Dendritic cell treated with granulocyte-macrophage colony-stimulating factor and Interleukin-4, amounts not matched to agents 40 ng/mL and 50 ng/mL, for 4 days (primary cell): ENCODE measurements at regions not wholly inside any gene's neighbourhood (a gene's known extent, or its start where the extent isn't known, plus 50 kb on each side); places are given as distances from the start of the nearest gene placed in this dataset.
"Not testable (repeated sequence)": the region's sequence is repeated elsewhere in the genome, so short reads cannot be mapped to it uniquely, and the experiment has no call there.

Experiments used
- H3K27ac Mint-ChIP-seq: one replicate; pipeline ENCODE4 v1.8.0; 2022; ENCODE audit warnings: mild to moderate bottlenecking, mixed read lengths
- H3K27me3 Mint-ChIP-seq: one replicate; pipeline ENCODE4 v1.8.0; 2022; ENCODE audit warnings: mild to moderate bottlenecking, mixed read lengths
- H3K36me3 Mint-ChIP-seq: one replicate; pipeline ENCODE4 v1.8.0; 2022; ENCODE audit warnings: low read depth, mixed read lengths
- H3K4me1 Mint-ChIP-seq: one replicate; pipeline ENCODE4 v1.8.0; 2022; ENCODE audit warnings: low read depth, mixed read lengths
- H3K4me3 Mint-ChIP-seq: one replicate; pipeline ENCODE4 v1.8.0; 2022; ENCODE audit warnings: mild to moderate bottlenecking, moderate library complexity, mixed read lengths
- H3K9me3 Mint-ChIP-seq: one replicate; pipeline ENCODE4 v1.8.0; 2022; ENCODE audit warnings: mixed read lengths
- intact Hi-C: fragments of 100-400 bp; cut with micrococcal nuclease; formaldehyde crosslinking; loops from one replicate; pipeline ENCODE4 v1.15.0; 2022

DNA sequence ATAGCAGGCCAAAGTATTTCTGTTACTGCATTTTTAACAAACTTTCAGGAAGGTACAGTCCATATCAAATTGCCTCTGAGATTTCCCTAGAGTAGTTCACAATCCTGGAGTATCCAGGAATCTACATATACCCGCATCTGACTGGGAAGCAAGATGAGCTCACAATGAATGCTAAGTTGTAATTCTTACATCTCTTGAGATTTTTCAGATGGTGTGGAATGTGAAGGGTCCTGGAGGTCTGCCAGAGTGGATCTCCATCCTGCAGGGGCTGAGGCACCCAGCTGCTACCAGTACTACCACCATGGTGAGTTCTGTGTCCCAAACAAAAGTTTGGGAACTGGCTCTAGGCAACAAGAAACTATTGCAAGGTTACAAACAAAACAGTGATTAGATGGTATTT is 156.7 kb upstream of the CCDC54 start:
- H3K4me1 Mint-ChIP-seq: no peaks in the 10 kb centered on the region
- no peaks in the 10 kb centered on the region for H3K27me3 Mint-ChIP-seq
- H3K36me3 Mint-ChIP-seq: no peaks in the 10 kb centered on the region
- H3K9me3 Mint-ChIP-seq: no peaks in the 10 kb centered on the region
- H3K27ac Mint-ChIP-seq: no peak overlapping the region
- intact Hi-C loops: no loop called here
- no peak overlapping the region for H3K4me3 Mint-ChIP-seq

DNA sequence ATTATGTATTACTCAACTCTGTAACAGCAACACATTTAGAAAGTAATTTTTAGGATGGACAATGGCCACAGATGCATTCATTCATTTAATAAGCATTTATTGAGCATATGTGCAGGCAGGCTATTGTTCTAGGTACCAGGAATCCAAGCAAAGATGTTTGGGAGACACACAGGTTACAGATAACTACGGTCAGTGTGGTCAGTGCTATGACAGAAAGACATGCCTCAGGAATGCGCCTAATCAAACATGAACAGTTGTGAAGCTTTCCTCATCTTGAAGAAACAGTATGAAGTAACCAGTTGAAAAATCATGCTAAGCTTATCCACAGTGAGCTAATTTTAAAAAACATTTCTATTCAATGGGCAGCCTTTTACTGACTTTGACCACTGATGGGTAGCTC is 155.4 kb upstream of the CCDC54 start:
- intact Hi-C loops: no loop called here
- Mint-ChIP-seq H3K27me3 (no peaks in the 10 kb centered on the region), H3K4me1 (no peaks in the 10 kb centered on the region), H3K9me3 (no peaks in the 10 kb centered on the region), H3K4me3 (no peak overlapping the region), H3K27ac (no peak overlapping the region), H3K36me3 (no peaks in the 10 kb centered on the region)

DNA sequence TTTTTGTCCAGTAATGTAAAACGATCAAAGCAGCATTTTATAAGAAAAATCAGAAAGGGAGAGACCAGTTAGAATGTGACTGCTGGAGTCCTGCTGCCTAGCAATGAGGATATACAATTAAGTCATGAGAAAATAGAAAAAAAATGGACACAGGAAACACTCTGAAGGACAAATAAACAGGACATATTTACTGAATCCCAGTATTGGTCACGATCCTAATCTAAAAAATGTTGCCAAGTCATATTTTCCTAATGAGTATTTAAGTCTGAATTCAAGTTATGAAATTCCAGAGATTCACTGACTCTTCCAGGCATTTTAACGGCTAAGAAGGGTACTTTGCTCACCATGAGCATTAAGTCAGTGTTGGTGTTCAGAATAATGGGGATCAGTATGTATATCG is 154.3 kb upstream of the CCDC54 start:
- H3K27me3 Mint-ChIP-seq: no peaks in the 10 kb centered on the region
- intact Hi-C loops: no loop called here
- no peaks in the 10 kb centered on the region for H3K4me1 Mint-ChIP-seq
- no peaks in the 10 kb centered on the region for H3K9me3 Mint-ChIP-seq
- no peak overlapping the region for H3K27ac Mint-ChIP-seq
- no peak overlapping the region for H3K4me3 Mint-ChIP-seq
- H3K36me3 Mint-ChIP-seq: no peaks in the 10 kb centered on the region

DNA sequence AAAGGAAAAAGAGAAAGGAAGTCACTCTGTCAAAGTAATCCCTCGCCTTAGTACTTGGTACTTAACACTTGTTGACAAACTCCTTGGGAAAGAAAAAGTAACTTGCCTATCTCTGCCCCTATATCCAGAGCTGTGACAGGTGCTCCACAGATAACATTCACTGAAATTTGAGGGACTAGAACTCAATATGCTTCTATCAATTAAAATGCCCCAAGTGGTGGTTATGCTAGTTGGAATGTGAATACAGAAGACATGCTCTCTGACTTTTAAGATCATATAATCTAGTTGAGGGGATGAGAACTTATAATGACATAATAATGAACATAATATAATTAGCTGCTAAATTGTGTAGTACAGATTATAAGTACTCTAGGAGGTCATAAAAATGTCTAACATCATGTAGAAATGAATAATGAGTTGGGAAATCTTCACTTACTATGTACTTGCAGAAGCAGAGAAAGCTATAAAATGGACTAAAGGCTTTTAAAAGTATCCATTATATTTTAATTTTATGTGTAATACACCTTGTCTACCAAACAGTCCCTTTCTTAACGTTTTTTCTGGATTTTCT is 153.1 kb upstream of the CCDC54 start:
- H3K36me3 Mint-ChIP-seq: no peaks in the 10 kb centered on the region

DNA sequence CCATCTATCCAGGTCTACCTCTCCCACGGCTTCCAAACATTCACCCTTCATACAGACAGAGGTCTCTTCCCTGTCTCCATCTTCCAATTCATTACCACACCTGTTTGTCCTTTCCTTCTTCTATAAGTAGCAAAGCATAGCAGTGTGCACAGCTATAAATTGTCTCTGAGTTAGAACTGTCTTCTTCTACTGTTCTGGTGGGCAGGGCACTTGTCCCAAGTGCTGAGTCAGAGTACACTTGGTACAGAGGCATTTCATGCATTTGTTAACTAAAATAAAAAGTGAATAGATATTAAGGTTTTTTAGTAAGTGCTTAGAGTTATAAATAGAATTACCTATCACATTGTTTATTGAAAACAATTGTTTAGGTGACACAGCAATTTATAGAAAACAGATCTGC is 150.1 kb upstream of the CCDC54 start:
- Mint-ChIP-seq H3K27me3 (no peaks in the 10 kb centered on the region), H3K4me1 (no peaks in the 10 kb centered on the region), H3K4me3 (no peak overlapping the region), H3K27ac (no peak overlapping the region), H3K36me3 (no peaks in the 10 kb centered on the region), H3K9me3 (no peaks in the 10 kb centered on the region)
- intact Hi-C loops: no loop called here

More for the DNA sequence above, 153.1 kb upstream of the CCDC54 start:
- intact Hi-C loops: no loop called here
- Mint-ChIP-seq H3K27me3 (no peaks in the 10 kb centered on the region), H3K9me3 (no peaks in the 10 kb centered on the region), H3K4me1 (no peaks in the 10 kb centered on the region), H3K4me3 (no peak overlapping the region), H3K27ac (no peak overlapping the region)

DNA sequence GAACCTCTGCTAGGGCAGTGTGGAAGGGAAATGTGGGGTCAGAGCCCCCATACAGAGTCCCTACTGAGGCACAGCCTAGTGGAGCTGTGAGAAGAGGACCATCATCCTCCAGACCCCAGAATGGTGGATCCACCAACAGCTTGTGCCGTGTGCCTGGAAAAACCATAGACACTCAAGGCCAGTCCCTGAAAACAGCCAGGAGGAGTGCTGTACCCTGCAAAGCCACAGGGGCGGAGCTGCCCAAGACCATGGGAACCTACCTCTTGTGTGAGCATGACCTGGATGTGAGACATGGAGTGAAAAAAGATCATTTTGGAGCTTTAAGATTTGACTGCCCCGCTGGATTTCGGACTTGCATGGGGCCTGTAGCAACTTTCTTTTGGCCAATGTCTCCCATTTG is 143.4 kb upstream of the CCDC54 start:
- intact Hi-C loops: loop anchor here (10.0 kb wide), 3 partner anchors 431 to 1241 kb away; no protein-coding TSS in a partner anchor
- H3K9me3 Mint-ChIP-seq, H3K27me3 Mint-ChIP-seq, H3K27ac Mint-ChIP-seq, H3K4me1 Mint-ChIP-seq, H3K36me3 Mint-ChIP-seq, H3K4me3 Mint-ChIP-seq: not testable (repeated sequence)

DNA sequence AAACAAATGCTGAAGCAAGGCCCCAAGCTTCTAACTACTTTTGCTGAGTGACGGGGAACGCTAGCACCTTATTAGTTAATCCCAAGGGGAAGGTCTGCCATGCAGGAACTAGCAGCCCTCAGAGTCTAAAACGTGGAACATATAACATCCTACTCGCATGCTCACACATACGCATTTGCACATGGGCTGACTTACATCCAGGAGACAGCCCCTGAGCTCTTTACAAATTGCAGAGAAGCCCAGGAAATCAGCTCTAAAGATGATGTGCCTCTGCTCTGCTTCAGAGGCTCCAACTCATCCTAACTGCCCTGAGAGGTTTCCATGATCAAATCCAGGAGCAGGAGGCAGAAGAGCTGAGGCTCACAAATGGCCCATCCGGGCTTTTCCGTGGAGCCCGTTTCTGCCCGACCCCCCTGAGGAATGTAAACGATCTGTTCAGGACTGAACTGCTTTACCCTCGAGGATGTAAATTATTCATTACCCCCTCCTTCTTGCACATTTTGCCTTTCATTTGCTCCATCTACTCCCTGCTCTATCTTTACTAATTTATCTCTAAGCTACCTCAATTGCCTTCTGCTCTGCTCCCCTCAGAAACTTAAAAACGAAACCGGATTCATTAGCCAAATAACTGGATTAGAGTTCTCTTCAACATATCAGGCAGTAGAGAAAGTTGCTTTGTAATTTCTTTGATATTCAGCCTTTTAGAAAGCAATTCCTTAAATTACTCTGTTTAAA is 141.9 kb upstream of the CCDC54 start:
- H3K27me3 Mint-ChIP-seq: peaks cover 3% of the 10 kb centered on the region
- intact Hi-C loops: loop anchor here (5.0 to 10.0 kb wide), 5 partner anchors 429 to 1239 kb away; no protein-coding TSS in a partner anchor
- H3K4me3 Mint-ChIP-seq: peak overlapping the region; percentile 35

DNA sequence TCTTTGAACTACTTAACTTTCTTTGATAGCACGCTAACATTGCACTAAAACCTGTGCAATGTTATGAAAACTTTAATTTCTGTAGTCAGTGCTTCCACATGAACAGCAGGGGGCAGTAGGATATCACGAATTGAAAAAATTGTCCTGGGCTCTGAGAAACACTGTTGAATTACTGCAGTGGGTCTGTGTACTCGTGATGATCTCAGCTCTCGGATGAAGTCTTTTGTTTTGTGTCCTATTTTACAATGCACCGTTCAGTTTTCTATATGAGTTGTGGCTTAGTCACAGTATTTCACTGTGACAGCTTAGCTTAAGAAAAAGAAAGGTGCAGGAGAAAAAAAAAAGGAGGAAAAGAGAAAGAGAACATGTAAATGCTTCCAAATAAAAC is 141.3 kb upstream of the CCDC54 start:
- Mint-ChIP-seq H3K36me3 (no peaks in the 10 kb centered on the region), H3K27me3 (peaks cover 5% of the 10 kb centered on the region), H3K27ac (no peak overlapping the region), H3K4me3 (peak overlapping the region; percentile 35), H3K4me1 (peaks cover 13% of the 10 kb centered on the region), H3K9me3 (no peaks in the 10 kb centered on the region)
- intact Hi-C loops: loop anchor here (5.0 to 10.0 kb wide), 5 partner anchors 429 to 1239 kb away; no protein-coding TSS in a partner anchor

More for the DNA sequence above, 141.9 kb upstream of the CCDC54 start:
- Mint-ChIP-seq H3K9me3 (no peaks in the 10 kb centered on the region), H3K4me1 (peaks cover 10% of the 10 kb centered on the region), H3K36me3 (no peaks in the 10 kb centered on the region), H3K27ac (no peak overlapping the region)

DNA sequence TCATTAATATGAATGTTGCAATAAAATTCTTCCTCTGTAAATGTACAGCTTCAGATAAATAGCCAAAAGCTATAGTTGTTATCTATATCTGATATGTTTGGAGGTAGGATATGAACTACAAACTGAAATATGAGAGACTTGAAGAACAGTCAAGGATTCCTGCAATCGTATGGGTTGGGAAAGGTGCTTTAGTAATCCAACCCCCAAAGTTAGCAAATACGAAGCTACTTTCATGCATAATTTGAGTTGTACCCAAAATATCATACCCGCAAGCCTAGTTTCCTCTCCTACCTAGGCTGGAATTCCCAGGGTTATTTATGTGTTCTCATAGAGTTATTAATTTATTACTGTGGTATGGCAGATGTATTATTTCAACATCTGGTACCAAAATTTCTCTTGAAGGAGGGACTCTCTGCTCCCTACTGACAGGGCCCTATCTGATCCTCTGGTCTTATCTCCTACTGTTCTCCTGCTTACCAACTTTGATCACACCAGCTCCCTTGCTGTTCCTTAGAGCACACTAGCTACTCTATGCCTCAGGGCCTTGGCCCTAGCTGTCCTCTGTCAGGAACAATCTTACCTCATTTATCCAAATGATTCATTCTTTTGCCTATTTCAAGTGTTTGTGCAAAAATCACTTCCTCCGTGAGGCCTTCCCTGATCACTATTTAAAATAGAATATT is 140.4 kb upstream of the CCDC54 start:
- Mint-ChIP-seq H3K4me3 (no peak overlapping the region), H3K36me3 (no peaks in the 10 kb centered on the region), H3K9me3 (no peaks in the 10 kb centered on the region), H3K27me3 (peaks cover 10% of the 10 kb centered on the region), H3K27ac (no peak overlapping the region), H3K4me1 (peaks cover 19% of the 10 kb centered on the region)
- intact Hi-C loops: loop anchor here (5.0 to 10.0 kb wide), 5 partner anchors 428 to 1238 kb away; no protein-coding TSS in a partner anchor

DNA sequence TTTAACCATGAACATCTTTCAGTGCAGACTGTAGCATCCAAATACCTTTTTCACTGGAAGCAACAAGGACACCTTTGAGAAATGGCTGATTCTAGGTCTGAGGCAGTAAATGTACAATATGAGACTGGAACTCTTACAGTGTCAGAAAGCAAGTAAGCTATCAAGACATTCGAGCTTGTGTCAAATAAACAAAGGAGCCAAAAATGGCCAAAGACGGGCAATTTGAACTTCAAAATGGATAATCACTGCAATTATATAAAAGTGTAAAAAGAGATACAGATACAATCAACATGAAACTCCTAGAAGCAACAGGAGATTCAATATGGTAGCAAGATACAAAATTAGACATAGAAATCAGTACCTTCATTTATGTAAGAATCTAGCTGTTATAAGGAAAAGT is 138.5 kb upstream of the CCDC54 start:
- H3K9me3 Mint-ChIP-seq: no peaks in the 10 kb centered on the region
- peaks cover 10% of the 10 kb centered on the region for H3K27me3 Mint-ChIP-seq
- no peak overlapping the region for H3K27ac Mint-ChIP-seq
- H3K4me1 Mint-ChIP-seq: peaks cover 19% of the 10 kb centered on the region
- H3K4me3 Mint-ChIP-seq: no peak overlapping the region
- intact Hi-C loops: loop anchor here (5.0 to 10.0 kb wide), 5 partner anchors 426 to 1236 kb away; no protein-coding TSS in a partner anchor
- no peaks in the 10 kb centered on the region for H3K36me3 Mint-ChIP-seq

DNA sequence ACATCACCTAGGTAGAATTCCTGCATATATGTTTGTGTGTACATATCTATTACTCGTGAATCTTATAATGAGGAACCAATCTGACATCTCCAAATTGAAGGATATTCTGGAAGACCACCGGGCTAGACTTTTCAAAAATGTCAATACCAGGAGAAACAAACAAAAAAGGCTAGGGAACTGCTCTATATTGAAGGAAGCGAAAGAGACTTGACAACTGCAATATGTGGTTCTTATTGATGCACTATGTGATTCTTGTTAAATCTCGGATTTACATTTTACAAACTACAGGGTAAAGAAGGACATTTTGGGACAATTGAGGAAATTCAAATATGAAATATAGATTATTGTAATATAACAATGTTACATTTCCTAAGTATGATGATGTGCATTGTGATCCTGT is 137.5 kb upstream of the CCDC54 start:
- no peak overlapping the region for H3K4me3 Mint-ChIP-seq
- H3K27ac Mint-ChIP-seq: no peak overlapping the region
- H3K36me3 Mint-ChIP-seq: no peaks in the 10 kb centered on the region
- no peaks in the 10 kb centered on the region for H3K9me3 Mint-ChIP-seq
- H3K4me1 Mint-ChIP-seq: peaks cover 19% of the 10 kb centered on the region
- intact Hi-C loops: loop anchor here (2.0 to 10.0 kb wide), 7 partner anchors 181 to 1235 kb away; no protein-coding TSS in a partner anchor
- H3K27me3 Mint-ChIP-seq: peaks cover 10% of the 10 kb centered on the region

DNA sequence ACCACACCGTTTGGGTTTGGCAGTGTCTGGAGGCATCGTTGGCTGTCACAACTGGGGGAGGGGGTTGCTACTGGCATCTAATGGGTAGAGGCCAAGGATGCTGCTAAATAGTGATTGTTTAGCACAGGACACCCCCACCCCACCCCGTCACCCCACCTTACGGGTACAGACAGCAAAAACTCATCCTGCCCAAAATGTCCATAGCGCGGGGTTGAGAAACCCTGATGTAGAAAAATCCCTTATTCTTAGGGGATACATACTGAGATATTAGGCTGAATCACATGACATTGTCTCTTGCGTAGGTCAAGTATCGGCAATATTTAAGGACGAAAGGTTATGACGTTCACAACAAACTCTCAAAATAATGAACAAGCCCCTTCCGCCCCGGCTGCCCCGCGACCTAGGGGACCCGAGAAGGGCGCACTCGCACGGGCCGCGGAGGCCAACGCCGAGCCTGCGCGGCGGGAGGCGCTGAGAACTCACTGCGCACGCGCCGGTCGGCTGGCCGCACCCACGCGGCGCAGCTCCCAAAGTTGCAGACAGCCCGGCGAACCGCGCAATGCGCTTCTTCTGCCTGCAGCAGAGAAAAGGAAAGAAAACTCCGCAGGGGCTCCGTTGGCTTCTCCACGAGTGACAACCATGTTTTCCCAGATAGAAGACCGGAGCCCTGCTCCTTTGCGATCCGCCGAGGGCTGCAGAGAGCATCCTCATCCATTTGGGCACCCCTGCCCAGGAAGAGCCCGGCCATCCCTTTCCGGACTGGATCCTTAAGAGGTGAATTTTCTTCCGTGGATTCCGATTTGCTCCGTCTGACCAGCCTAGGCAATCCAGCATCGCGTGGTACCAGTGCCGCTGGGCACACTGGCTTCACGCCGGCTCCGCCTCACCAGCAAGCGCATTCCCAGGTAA is 136.8 kb upstream of the CCDC54 start:
- intact Hi-C loops: loop anchor here (2.0 kb wide), 2 partner anchors 180 to 286 kb away; no protein-coding TSS in a partner anchor
- Mint-ChIP-seq H3K36me3 (no peaks in the 10 kb centered on the region), H3K4me3 (peak overlapping the region; percentile 77), H3K27ac (peak overlapping the region; percentile 42), H3K4me1 (peaks cover 18% of the 10 kb centered on the region), H3K9me3 (no peaks in the 10 kb centered on the region), H3K27me3 (peaks cover 10% of the 10 kb centered on the region)

DNA sequence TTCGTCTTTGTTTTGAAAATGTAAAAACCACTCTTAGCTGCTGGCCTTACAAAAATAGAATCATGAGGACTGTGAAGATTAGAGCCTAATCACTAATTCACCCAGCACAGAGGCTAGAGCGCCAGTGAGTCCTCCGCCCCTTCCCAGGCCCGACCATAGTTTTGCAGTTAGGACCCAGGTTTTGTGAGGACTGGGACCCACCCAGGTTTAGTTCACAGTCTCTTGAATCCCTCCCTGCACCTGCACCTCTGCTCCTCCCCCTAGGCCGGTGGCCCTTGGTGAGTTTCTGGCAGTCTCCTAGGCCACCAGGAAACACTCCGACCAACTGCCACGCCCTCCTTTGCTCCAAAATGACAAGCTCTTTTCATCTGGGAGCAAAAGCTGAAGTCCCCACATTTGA is 136.0 kb upstream of the CCDC54 start:
- peaks cover 10% of the 10 kb centered on the region for H3K4me1 Mint-ChIP-seq
- intact Hi-C loops: loop anchor here (2.0 kb wide), 2 partner anchors 180 to 286 kb away; no protein-coding TSS in a partner anchor

More for the DNA sequence above, 136.0 kb upstream of the CCDC54 start:
- Mint-ChIP-seq H3K4me3 (peak overlapping the region; percentile 77), H3K9me3 (no peaks in the 10 kb centered on the region), H3K27me3 (peaks cover 10% of the 10 kb centered on the region), H3K27ac (peak overlapping the region; percentile 42), H3K36me3 (no peaks in the 10 kb centered on the region)
